Mesodermal cell (in vitro differentiated cells): ENCODE measurements at regions not wholly inside any gene's neighbourhood (a gene's known extent, or its start where the extent isn't known, plus 50 kb on each side); places are given as distances from the start of the nearest gene placed in this dataset.

Experiments used
- H3K27ac ChIP-seq: 2 replicates; pipeline ENCODE4 v1.7.0; 2013; ENCODE audit warnings: mild to moderate bottlenecking, low read depth, low read length, moderate library complexity; ENCODE audit not compliant: severe bottlenecking
- H3K36me3 ChIP-seq: 2 replicates; pipeline ENCODE4 v1.7.1; 2013; ENCODE audit warnings: mild to moderate bottlenecking, low read length, moderate library complexity; ENCODE audit not compliant: control insufficient read depth, insufficient read depth
- H3K4me1 ChIP-seq: one replicate; pipeline ENCODE4 v1.7.1; 2013; ENCODE audit warnings: mild to moderate bottlenecking, low read length; ENCODE audit not compliant: insufficient read depth, control insufficient read depth, poor library complexity, severe bottlenecking
- H3K4me3 ChIP-seq: 2 replicates; pipeline ENCODE4 v1.7.0; 2013; ENCODE audit warnings: low read length, control low read depth, mild to moderate bottlenecking; ENCODE audit not compliant: insufficient read depth, poor library complexity, severe bottlenecking; ENCODE audit errors: extremely low read depth
- H3K9me3 ChIP-seq: 2 replicates; pipeline ENCODE4 v1.7.1; 2013; ENCODE audit warnings: mild to moderate bottlenecking, low read length, moderate library complexity; ENCODE audit not compliant: control insufficient read depth
- WGBS, 2 experiments: methylation state at CpG; one replicate each; pipeline ENCODE4 v1.1.5; 2013; ENCODE audit warnings: missing lambda C conversion rate in 2 of 2; ENCODE audit not compliant: insufficient coverage in 2 of 2; 5-methylcytosine and 5-hydroxymethylcytosine counted together

DNA sequence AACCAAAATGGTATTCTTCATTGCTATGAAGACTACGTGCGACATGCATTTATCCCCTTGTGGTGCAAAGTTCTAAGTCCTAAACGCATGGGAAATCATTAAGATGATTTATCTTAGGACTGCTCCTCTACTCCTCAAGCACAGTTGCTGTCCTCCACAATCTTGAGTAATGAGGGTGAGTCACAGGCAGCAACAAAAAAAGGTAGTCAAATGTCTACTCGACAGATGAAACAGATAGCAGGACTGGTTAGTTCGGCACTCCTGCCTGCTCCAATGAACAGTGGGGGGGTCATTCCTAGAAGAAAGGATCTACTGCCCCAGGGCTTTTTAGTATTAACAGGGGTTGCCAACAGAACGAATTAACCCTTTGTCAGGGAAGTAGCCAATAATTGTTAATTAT lies 233.7 kb upstream of the FGF13 start:
- Histone ChIP-seq H3K27ac (no peak overlapping the region), H3K36me3 (no peaks in the 10 kb centered on the region), H3K9me3 (no peaks in the 10 kb centered on the region), H3K4me3 (no peak overlapping the region), H3K4me1 (no peaks in the 10 kb centered on the region)
- WGBS, 2 experiments, result 76% methylated on average over 3 of the region's 6 CpGs; no CpG with 5 or more reads in 1 of the 2 experiments

- Histone ChIP-seq H3K9me3 (no peaks in the 10 kb centered on the region), H3K27ac (no peak overlapping the region), H3K36me3 (no peaks in the 10 kb centered on the region), H3K4me3 (no peak overlapping the region), H3K4me1 (no peaks in the 10 kb centered on the region)
Measured at GRCh38 chrX:138939038-138939437, 227.5 kb upstream of the FGF13 start.

- no peak overlapping the region for H3K27ac ChIP-seq
Measured at GRCh38 chrX:138938003-138938402, 226.5 kb upstream of the FGF13 start.

DNA sequence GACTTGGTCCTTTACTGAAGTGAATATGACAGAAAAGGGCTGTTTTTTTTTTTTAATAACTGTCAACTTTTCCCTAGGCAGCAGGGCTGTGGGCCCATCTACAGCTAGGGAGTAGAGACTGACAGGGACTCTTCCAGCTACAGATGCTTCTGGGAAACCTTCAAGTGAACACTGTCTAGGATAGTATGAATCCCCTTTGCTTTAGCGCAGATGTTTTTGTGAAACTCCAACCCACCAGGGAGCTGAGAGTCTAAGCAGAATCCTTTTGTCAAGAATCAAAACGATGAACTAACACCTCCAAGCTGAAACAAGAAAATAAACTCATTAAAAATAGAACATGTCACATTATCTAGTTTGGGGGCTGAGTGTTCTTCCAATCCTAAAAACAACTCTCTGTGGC lies 219.7 kb upstream of the FGF13 start:
- H3K4me1 ChIP-seq, result no peaks in the 10 kb centered on the region
- H3K27ac ChIP-seq, result no peak overlapping the region
- H3K4me3 ChIP-seq, result no peak overlapping the region
- no CpG with 5 or more reads among the region's 2 CpGs for WGBS, 2 experiments
- H3K36me3 ChIP-seq, result no peaks in the 10 kb centered on the region
- H3K9me3 ChIP-seq, result no peaks in the 10 kb centered on the region

More at GRCh38 chrX:138938003-138938402, 226.5 kb upstream of the FGF13 start:
- Histone ChIP-seq H3K4me3 (no peak overlapping the region), H3K4me1 (no peaks in the 10 kb centered on the region), H3K9me3 (no peaks in the 10 kb centered on the region), H3K36me3 (no peaks in the 10 kb centered on the region)
- WGBS, 2 experiments, result no CpG with 5 or more reads among the region's 1 CpG

GRCh38 chrX:138930583-138930945 lies 219.0 kb upstream of the FGF13 start:
- no peak overlapping the region for H3K27ac ChIP-seq
- H3K4me3 ChIP-seq, result no peak overlapping the region
- no peaks in the 10 kb centered on the region for H3K4me1 ChIP-seq
- no peaks in the 10 kb centered on the region for H3K9me3 ChIP-seq
- no peaks in the 10 kb centered on the region for H3K36me3 ChIP-seq
- WGBS, 2 experiments, result no CpG with 5 or more reads among the region's 4 CpGs

- WGBS, 2 experiments, result no CpG with 5 or more reads among the region's 4 CpGs
- no peaks in the 10 kb centered on the region for H3K36me3 ChIP-seq
- H3K4me3 ChIP-seq, result no peak overlapping the region
- no peaks in the 10 kb centered on the region for H3K4me1 ChIP-seq
- H3K9me3 ChIP-seq, result no peaks in the 10 kb centered on the region
- H3K27ac ChIP-seq, result no peak overlapping the region
Measured at GRCh38 chrX:138929926-138930582, 218.5 kb upstream of the FGF13 start.

GRCh38 chrX:138928737-138929459 lies 217.4 kb upstream of the FGF13 start:
- Histone ChIP-seq H3K4me1 (no peaks in the 10 kb centered on the region), H3K4me3 (no peak overlapping the region), H3K27ac (no peak overlapping the region), H3K9me3 (no peaks in the 10 kb centered on the region), H3K36me3 (no peaks in the 10 kb centered on the region)
- no CpG with 5 or more reads among the region's 1 CpG for WGBS, 2 experiments

DNA sequence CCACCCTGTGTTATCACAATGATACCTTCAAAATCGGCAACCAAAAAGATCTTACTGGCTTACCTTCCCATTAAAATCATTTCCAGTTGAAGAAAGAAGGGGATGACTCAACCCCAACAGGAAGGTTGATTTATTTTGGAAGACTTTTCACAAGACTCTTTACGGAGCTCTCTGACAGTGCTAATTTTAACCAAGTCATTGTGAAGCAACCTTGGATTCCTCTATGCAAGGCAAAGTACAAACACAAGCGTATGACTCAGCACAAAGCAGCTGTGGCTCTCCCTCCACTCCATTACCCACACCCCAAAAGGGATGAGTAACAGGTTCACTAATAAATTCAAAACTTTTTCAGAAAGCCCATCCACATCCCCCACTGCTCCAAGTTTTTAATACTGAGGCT lies 213.8 kb upstream of the FGF13 start:
- WGBS, 2 experiments, result 67 to 83% methylated on average over 1 of the region's 3 CpGs
- Histone ChIP-seq H3K36me3 (no peaks in the 10 kb centered on the region), H3K4me1 (no peaks in the 10 kb centered on the region), H3K27ac (no peak overlapping the region), H3K9me3 (no peaks in the 10 kb centered on the region), H3K4me3 (no peak overlapping the region)

GRCh38 chrX:138923805-138924204 lies 212.3 kb upstream of the FGF13 start:
- no peaks in the 10 kb centered on the region for H3K9me3 ChIP-seq
- H3K4me3 ChIP-seq, result no peak overlapping the region
- H3K4me1 ChIP-seq, result no peaks in the 10 kb centered on the region
- H3K27ac ChIP-seq, result no peak overlapping the region
- H3K36me3 ChIP-seq, result no peaks in the 10 kb centered on the region

DNA sequence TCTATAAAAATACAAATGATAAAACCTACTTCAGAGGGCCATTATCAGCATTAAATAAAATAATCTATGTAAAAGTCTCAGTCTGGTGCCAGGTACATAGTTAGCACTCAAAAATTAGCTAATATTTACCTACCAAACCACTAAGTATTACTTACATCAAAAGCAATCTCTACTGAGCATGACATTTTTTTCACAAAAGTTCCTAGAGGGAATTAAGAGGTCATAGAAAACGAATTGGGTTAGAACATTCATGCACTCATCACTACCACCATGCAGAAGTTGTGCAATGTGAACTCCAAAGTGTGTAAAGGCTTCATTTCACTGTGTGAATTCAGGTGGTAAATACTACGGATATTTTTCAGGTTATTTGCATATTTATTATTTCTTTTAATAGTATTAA lies 209.5 kb upstream of the FGF13 start:
- Histone ChIP-seq H3K9me3 (no peaks in the 10 kb centered on the region), H3K27ac (no peak overlapping the region), H3K36me3 (no peaks in the 10 kb centered on the region), H3K4me1 (no peaks in the 10 kb centered on the region), H3K4me3 (no peak overlapping the region)
- no CpG with 5 or more reads among the region's 2 CpGs for WGBS, 2 experiments

DNA sequence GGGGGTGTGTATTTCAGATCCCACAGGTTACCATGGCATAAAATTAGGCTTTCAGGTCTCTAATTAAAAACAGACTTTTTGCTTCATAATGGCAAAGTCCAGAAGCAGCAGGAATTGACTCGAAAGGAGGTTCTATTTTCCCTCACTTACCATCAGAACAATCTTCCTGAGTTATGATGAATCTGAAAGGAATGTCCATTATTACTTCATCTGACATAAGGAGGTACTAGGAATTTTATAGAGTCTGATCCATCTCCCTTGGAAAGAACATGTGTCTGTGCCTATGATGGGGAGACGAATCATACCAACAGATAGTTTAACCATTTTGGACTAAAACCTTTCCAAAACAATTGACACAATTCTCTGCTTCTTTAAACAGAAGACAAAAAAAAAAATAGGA lies 206.3 kb upstream of the FGF13 start:
- no CpG with 5 or more reads among the region's 2 CpGs for WGBS, 2 experiments
- H3K27ac ChIP-seq, result no peak overlapping the region
- no peak overlapping the region for H3K4me3 ChIP-seq
- no peaks in the 10 kb centered on the region for H3K9me3 ChIP-seq
- H3K4me1 ChIP-seq, result no peaks in the 10 kb centered on the region
- H3K36me3 ChIP-seq, result no peaks in the 10 kb centered on the region
